Neural progenitor cell (in vitro differentiated cells): ENCODE measurements at regions not wholly inside any gene's neighbourhood (a gene's known extent, or its start where the extent isn't known, plus 50 kb on each side); places are given as distances from the start of the nearest gene placed in this dataset.
"Not testable (repeated sequence)": the region's sequence is repeated elsewhere in the genome, so short reads cannot be mapped to it uniquely, and the experiment has no call there.

ENCODE experiments used
- DNase-seq: peaks from one replicate; pipeline ENCODE4 v3.0.0-alpha.2; 2016; ENCODE audit warnings: low spot score
- H2AFZ ChIP-seq: fragments of 200-600 bp; sonication (generic); replicated peaks from 2 replicates; pipeline ENCODE4 v1.6.1; 2016; ENCODE audit warnings: antibody characterized with exemption
- H3F3A ChIP-seq: fragments of 200-600 bp; sonication (generic); 2 replicates; pipeline ENCODE4 v1.6.1; 2016; ENCODE audit warnings: antibody characterized with exemption, low read depth
- H3K27ac ChIP-seq: fragments of 200-600 bp; sonication (generic); 2 replicates; pipeline ENCODE4 v1.5.1; 2016; ENCODE audit warnings: mild to moderate bottlenecking
- H3K27me3 ChIP-seq: fragments of 200-600 bp; sonication (generic); 2 replicates; pipeline ENCODE4 v1.6.1; 2016; ENCODE audit warnings: mild to moderate bottlenecking, moderate library complexity
- H3K36me3 ChIP-seq: fragments of 200-600 bp; sonication (generic); 2 replicates; pipeline ENCODE4 v1.5.1; 2016
- H3K4me1 ChIP-seq: fragments of 200-600 bp; sonication (generic); 2 replicates; pipeline ENCODE4 v1.6.1; 2016; ENCODE audit warnings: mixed run types
- H3K4me2 ChIP-seq: fragments of 200-600 bp; sonication (generic); 2 replicates; pipeline ENCODE4 v1.6.1; 2016
- H3K4me3 ChIP-seq: fragments of 200-600 bp; sonication (generic); 2 replicates; pipeline ENCODE4 v1.5.1; 2016
- H3K79me2 ChIP-seq: fragments of 200-600 bp; sonication (generic); 2 replicates; pipeline ENCODE4 v1.6.1; 2016; ENCODE audit warnings: low read depth
- H3K9ac ChIP-seq: fragments of 200-600 bp; sonication (generic); 2 replicates; pipeline ENCODE4 v1.6.1; 2016
- H3K9me3 ChIP-seq: fragments of 200-600 bp; sonication (generic); 2 replicates; pipeline ENCODE4 v1.5.1; 2016; ENCODE audit warnings: low read depth
- H4K20me1 ChIP-seq: fragments of 200-600 bp; sonication (generic); 2 replicates; pipeline ENCODE4 v1.6.1; 2016; ENCODE audit warnings: low read depth
- H3K27ac Mint-ChIP-seq: 3 replicates; pipeline ENCODE4 v1.8.0; 2021; ENCODE audit warnings: mixed read lengths
- H3K27me3 Mint-ChIP-seq: 2 replicates; pipeline ENCODE4 v1.8.0; 2022; ENCODE audit warnings: low read depth, mild to moderate bottlenecking, inconsistent platforms, moderate library complexity, mixed read lengths; ENCODE audit not compliant: insufficient read depth
- H3K36me3 Mint-ChIP-seq: 3 replicates; pipeline ENCODE4 v1.8.0; 2021; ENCODE audit warnings: mixed read lengths
- H3K4me1 Mint-ChIP-seq: 3 replicates; pipeline ENCODE4 v1.8.0; 2021; ENCODE audit warnings: mixed read lengths
- H3K4me3 Mint-ChIP-seq: 3 replicates; pipeline ENCODE4 v1.8.0; 2021; ENCODE audit warnings: mild to moderate bottlenecking, moderate library complexity, mixed read lengths
- H3K9me3 Mint-ChIP-seq: 3 replicates; pipeline ENCODE4 v1.8.0; 2020; ENCODE audit warnings: mixed read lengths
- EZH2 ChIP-seq: fragments of 200-600 bp; sonication (generic); IDR thresholded peaks from 2 replicates; pipeline ENCODE4 v1.6.1; 2017; ENCODE audit warnings: antibody characterized with exemption, mild to moderate bottlenecking, moderate library complexity
- EZH2phosphoT487 ChIP-seq: fragments of 200-600 bp; sonication (generic); IDR thresholded peaks from 2 replicates; pipeline ENCODE4 v1.6.1; 2017; ENCODE audit warnings: antibody characterized with exemption
- TF ChIP-seq, protein P1 (sequence below): fragments of 200-600 bp; sonication (generic); IDR thresholded peaks from 2 replicates; pipeline ENCODE4 v1.5.1; 2017; ENCODE audit warnings: antibody characterized with exemption, mild to moderate bottlenecking

DNA sequence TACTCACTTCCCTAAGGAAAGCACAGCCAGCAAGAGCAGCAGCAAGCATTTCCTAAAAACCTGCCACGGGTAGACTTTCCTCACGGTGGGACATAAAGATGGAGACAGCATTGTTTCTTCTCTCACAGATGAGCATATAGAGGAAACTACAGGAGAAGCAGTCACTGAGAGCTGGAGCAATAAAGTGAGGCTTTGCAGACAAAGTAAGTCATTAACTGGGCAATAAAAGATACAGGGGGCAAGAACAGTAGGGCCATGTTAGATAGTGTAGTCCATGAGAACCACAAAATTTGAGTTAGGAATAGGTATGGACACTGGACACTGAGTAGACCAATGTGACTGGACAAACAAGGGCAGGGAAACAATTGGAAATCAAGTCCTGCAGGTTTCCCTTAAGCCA, 240.1 kb upstream of the NFIA start:
- H4K20me1 ChIP-seq: no peaks in the 10 kb centered on the region
- H3K79me2 ChIP-seq: no peaks in the 10 kb centered on the region
- H3K27me3 ChIP-seq: no peaks in the 10 kb centered on the region
- H3K4me3 ChIP-seq: no peak overlapping the region
- Mint-ChIP-seq H3K27ac (no peak overlapping the region), H3K4me3 (no peak overlapping the region), H3K4me1 (no peaks in the 10 kb centered on the region), H3K36me3 (no peaks in the 10 kb centered on the region), H3K9me3 (peaks cover 12% of the 10 kb centered on the region), H3K27me3 (no peaks in the 10 kb centered on the region)
- H3K4me1 ChIP-seq: no peaks in the 10 kb centered on the region
- TF ChIP-seq, protein P1, sequence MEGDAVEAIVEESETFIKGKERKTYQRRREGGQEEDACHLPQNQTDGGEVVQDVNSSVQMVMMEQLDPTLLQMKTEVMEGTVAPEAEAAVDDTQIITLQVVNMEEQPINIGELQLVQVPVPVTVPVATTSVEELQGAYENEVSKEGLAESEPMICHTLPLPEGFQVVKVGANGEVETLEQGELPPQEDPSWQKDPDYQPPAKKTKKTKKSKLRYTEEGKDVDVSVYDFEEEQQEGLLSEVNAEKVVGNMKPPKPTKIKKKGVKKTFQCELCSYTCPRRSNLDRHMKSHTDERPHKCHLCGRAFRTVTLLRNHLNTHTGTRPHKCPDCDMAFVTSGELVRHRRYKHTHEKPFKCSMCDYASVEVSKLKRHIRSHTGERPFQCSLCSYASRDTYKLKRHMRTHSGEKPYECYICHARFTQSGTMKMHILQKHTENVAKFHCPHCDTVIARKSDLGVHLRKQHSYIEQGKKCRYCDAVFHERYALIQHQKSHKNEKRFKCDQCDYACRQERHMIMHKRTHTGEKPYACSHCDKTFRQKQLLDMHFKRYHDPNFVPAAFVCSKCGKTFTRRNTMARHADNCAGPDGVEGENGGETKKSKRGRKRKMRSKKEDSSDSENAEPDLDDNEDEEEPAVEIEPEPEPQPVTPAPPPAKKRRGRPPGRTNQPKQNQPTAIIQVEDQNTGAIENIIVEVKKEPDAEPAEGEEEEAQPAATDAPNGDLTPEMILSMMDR: no peak
- no peak for TF ChIP-seq EZH2
- no peak for TF ChIP-seq EZH2phosphoT487
- no peak overlapping the region for H3K4me2 ChIP-seq
- no peak overlapping the region for H3K9ac ChIP-seq
- peaks cover 9% of the 10 kb centered on the region for H3K9me3 ChIP-seq
- no peak for DNase-seq
- no peaks in the 10 kb centered on the region for H3K36me3 ChIP-seq
- H3K27ac ChIP-seq: no peak overlapping the region
- no peaks in the 10 kb centered on the region for H3F3A ChIP-seq
- no peak overlapping the region for H2AFZ ChIP-seq

GRCh38 chr1:60841116-60842046, 241.0 kb upstream of the NFIA start:
- Histone ChIP-seq H3K79me2 (no peaks in the 10 kb centered on the region), H3K9me3 (peaks cover 9% of the 10 kb centered on the region), H3K4me2 (no peak overlapping the region), H3K9ac (no peak overlapping the region), H3K4me1 (no peaks in the 10 kb centered on the region), H3K27me3 (no peaks in the 10 kb centered on the region), H3K36me3 (no peaks in the 10 kb centered on the region), H3K4me3 (no peak overlapping the region), H2AFZ (no peak overlapping the region), H4K20me1 (no peaks in the 10 kb centered on the region), H3F3A (no peaks in the 10 kb centered on the region), H3K27ac (no peak overlapping the region)
- Mint-ChIP-seq H3K9me3 (peaks cover 12% of the 10 kb centered on the region), H3K36me3 (no peaks in the 10 kb centered on the region), H3K27me3 (no peaks in the 10 kb centered on the region), H3K4me1 (no peaks in the 10 kb centered on the region), H3K4me3 (no peak overlapping the region), H3K27ac (no peak overlapping the region)
- DNase-seq: no peak
- TF ChIP-seq, protein P1: no peak
- TF ChIP-seq EZH2: no peak
- TF ChIP-seq EZH2phosphoT487: no peak

DNA sequence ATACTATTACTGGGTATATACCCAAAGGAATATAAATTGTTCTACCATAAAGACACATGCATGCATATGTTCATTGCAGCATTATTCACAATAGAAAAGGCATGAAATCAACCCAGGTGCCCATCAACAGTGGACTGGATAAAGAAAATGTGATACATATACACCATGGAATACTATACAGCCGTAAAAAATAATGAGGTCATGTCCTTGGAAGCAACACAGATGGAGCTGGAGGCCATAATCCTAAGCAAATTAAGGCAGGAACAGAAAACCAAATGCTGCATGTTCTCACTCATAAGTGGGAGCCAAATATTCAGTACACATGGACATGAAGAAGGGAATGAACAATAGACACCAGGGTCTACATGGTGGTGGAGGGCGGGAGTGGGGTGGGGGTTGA, 241.9 kb upstream of the NFIA start:
- not testable (repeated sequence) for H3K4me3 ChIP-seq, H4K20me1 ChIP-seq, H3K36me3 ChIP-seq, H3K9ac ChIP-seq, H3K4me3 Mint-ChIP-seq, H2AFZ ChIP-seq, H3K27ac Mint-ChIP-seq, H3K4me1 ChIP-seq, DNase-seq, H3K27me3 ChIP-seq, H3K4me1 Mint-ChIP-seq, H3F3A ChIP-seq, H3K9me3 ChIP-seq, H3K27me3 Mint-ChIP-seq, H3K36me3 Mint-ChIP-seq, H3K79me2 ChIP-seq, H3K27ac ChIP-seq, H3K4me2 ChIP-seq
- peaks cover 12% of the 10 kb centered on the region for H3K9me3 Mint-ChIP-seq

DNA sequence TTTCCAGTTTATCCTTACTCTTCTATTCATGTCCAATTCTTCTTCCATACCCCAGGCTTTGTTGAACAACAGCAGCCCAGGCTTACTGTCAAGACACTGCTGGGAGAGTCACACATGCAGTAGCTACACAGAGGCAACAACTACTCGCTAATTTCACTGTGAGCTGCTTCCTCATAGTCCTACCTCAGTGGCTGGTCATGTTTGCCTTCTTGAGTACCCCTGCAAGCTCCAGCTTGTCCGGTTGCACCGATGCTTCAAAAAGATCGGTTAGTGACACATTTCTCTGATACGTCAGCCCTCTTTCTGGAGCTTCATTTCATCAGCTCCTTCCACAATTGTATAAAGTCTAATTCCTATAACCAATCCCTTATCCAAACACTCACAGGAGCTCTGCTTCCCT, 246.7 kb upstream of the NFIA start:
- H3K9me3 ChIP-seq: no peaks in the 10 kb centered on the region
- TF ChIP-seq EZH2: no peak
- TF ChIP-seq, protein P1: no peak
- TF ChIP-seq EZH2phosphoT487: no peak
- H2AFZ ChIP-seq: no peak overlapping the region
- Mint-ChIP-seq H3K9me3 (no peaks in the 10 kb centered on the region), H3K27ac (no peak overlapping the region), H3K4me3 (no peak overlapping the region), H3K4me1 (peaks cover 10% of the 10 kb centered on the region), H3K36me3 (no peaks in the 10 kb centered on the region), H3K27me3 (no peaks in the 10 kb centered on the region)
- H3K4me3 ChIP-seq: no peak overlapping the region
- no peak overlapping the region for H3K4me2 ChIP-seq
- no peak overlapping the region for H3K27ac ChIP-seq
- H3F3A ChIP-seq: no peaks in the 10 kb centered on the region
- no peaks in the 10 kb centered on the region for H3K79me2 ChIP-seq
- no peak for DNase-seq
- no peaks in the 10 kb centered on the region for H4K20me1 ChIP-seq
- no peaks in the 10 kb centered on the region for H3K4me1 ChIP-seq
- H3K9ac ChIP-seq: no peak overlapping the region
- H3K27me3 ChIP-seq: no peaks in the 10 kb centered on the region
- H3K36me3 ChIP-seq: no peaks in the 10 kb centered on the region
